Calu3 (cell line): ENCODE measurements at regions not wholly inside any gene's neighbourhood (a gene's known extent, or its start where the extent isn't known, plus 50 kb on each side); places are given as distances from the start of the nearest gene placed in this dataset.
"Not testable (repeated sequence)": the region's sequence is repeated elsewhere in the genome, so short reads cannot be mapped to it uniquely, and the experiment has no call there.

Experiments used
- BruUV-seq: library from RNA; stranded (reverse); fragments of 400-500 nt; replicated peaks from 2 replicates; lab custom pipeline; 2021; lab: Mats Ljungman, UMichigan
- CTCF ChIA-PET: fragments of 300-600 bp; sonication (Branson Sonifier 250); formaldehyde crosslinking; loops from one replicate; lab custom pipeline; 2022; ENCODE audit warnings: antibody characterized with exemption; lab: Charles Lee
- DNase-seq: peaks from one replicate; pipeline ENCODE4 v3.0.0; 2022
- H3K27ac Mint-ChIP-seq: one replicate; pipeline ENCODE4 v1.8.0; 2022; ENCODE audit warnings: mixed read lengths; ENCODE audit not compliant: unreplicated experiment
- H3K27me3 Mint-ChIP-seq: one replicate; pipeline ENCODE4 v1.8.0; 2022; ENCODE audit warnings: mixed read lengths; ENCODE audit not compliant: unreplicated experiment
- H3K36me3 Mint-ChIP-seq: one replicate; pipeline ENCODE4 v1.8.0; 2022; ENCODE audit warnings: mild to moderate bottlenecking, moderate library complexity, mixed read lengths; ENCODE audit not compliant: insufficient read depth, unreplicated experiment
- H3K4me1 Mint-ChIP-seq: one replicate; pipeline ENCODE4 v1.8.0; 2022; ENCODE audit warnings: mild to moderate bottlenecking, low read depth, mixed read lengths; ENCODE audit not compliant: unreplicated experiment
- H3K4me3 Mint-ChIP-seq: one replicate; pipeline ENCODE4 v1.8.0; 2022; ENCODE audit warnings: mild to moderate bottlenecking, low read depth, moderate library complexity, mixed read lengths; ENCODE audit not compliant: unreplicated experiment
- H3K9me3 Mint-ChIP-seq: one replicate; pipeline ENCODE4 v1.8.0; 2022; ENCODE audit warnings: low read depth, mixed read lengths; ENCODE audit not compliant: unreplicated experiment
- CTCF ChIP-seq: fragments of 200-600 bp; IDR thresholded peaks from one replicate; pipeline ENCODE4 v1.8.0; 2022; ENCODE audit warnings: antibody characterized with exemption; ENCODE audit not compliant: unreplicated experiment
- intact Hi-C: fragments of 100-400 bp; cut with micrococcal nuclease; formaldehyde crosslinking; loops from one replicate; pipeline ENCODE4 v1.10.0; 2022; ENCODE audit not compliant: unreplicated experiment

GRCh38 chr5:166282939-166283338, 2008.5 kb upstream of the WWC1 start:
- intact Hi-C loops = no loop called here
- H3K27me3 Mint-ChIP-seq = no peaks in the 10 kb centered on the region
- no peaks in the 10 kb centered on the region for H3K4me1 Mint-ChIP-seq
- no TSS peak for BruUV-seq
- no peak overlapping the region for H3K27ac Mint-ChIP-seq
- no peak for DNase-seq
- H3K36me3 Mint-ChIP-seq = no peaks in the 10 kb centered on the region
- CTCF ChIA-PET = no interaction called here
- peaks cover 6% of the 10 kb centered on the region for H3K9me3 Mint-ChIP-seq
- TF ChIP-seq CTCF = no peak
- no peak overlapping the region for H3K4me3 Mint-ChIP-seq

GRCh38 chr5:166285361-166285760, 2006.1 kb upstream of the WWC1 start:
- H3K27me3 Mint-ChIP-seq = no peaks in the 10 kb centered on the region
- H3K27ac Mint-ChIP-seq = no peak overlapping the region
- H3K9me3 Mint-ChIP-seq = peaks cover 10% of the 10 kb centered on the region
- intact Hi-C loops = loop anchor here (2.0 kb wide), 1 partner anchor 27 kb away; no protein-coding TSS in a partner anchor
- no TSS peak for BruUV-seq
- CTCF ChIA-PET = no interaction called here
- no peak for DNase-seq
- TF ChIP-seq CTCF = no peak
- H3K4me3 Mint-ChIP-seq = no peak overlapping the region
- no peaks in the 10 kb centered on the region for H3K36me3 Mint-ChIP-seq
- no peaks in the 10 kb centered on the region for H3K4me1 Mint-ChIP-seq

GRCh38 chr5:166286832-166287231, 2004.6 kb upstream of the WWC1 start:
- intact Hi-C loops = no loop called here
- H3K9me3 Mint-ChIP-seq = peaks cover 9% of the 10 kb centered on the region
- H3K4me1 Mint-ChIP-seq = no peaks in the 10 kb centered on the region
- no peak overlapping the region for H3K27ac Mint-ChIP-seq
- no peaks in the 10 kb centered on the region for H3K36me3 Mint-ChIP-seq
- no peak for DNase-seq
- no peak for TF ChIP-seq CTCF
- H3K27me3 Mint-ChIP-seq = no peaks in the 10 kb centered on the region
- CTCF ChIA-PET = no interaction called here
- no TSS peak for BruUV-seq
- no peak overlapping the region for H3K4me3 Mint-ChIP-seq

- no peak for TF ChIP-seq CTCF
- intact Hi-C loops = no loop called here
- DNase-seq = no peak
- CTCF ChIA-PET = no interaction called here
- no peaks in the 10 kb centered on the region for H3K36me3 Mint-ChIP-seq
- H3K9me3 Mint-ChIP-seq = peaks cover 8% of the 10 kb centered on the region
- H3K27ac Mint-ChIP-seq = no peak overlapping the region
- no peaks in the 10 kb centered on the region for H3K4me1 Mint-ChIP-seq
- no peaks in the 10 kb centered on the region for H3K27me3 Mint-ChIP-seq
- no TSS peak for BruUV-seq
- H3K4me3 Mint-ChIP-seq = no peak overlapping the region
Observed at GRCh38 chr5:166287866-166288265, 2003.6 kb upstream of the WWC1 start.

GRCh38 chr5:166291800-166292199, 1999.6 kb upstream of the WWC1 start:
- H3K36me3 Mint-ChIP-seq, H3K9me3 Mint-ChIP-seq, intact Hi-C loops, BruUV-seq, H3K27me3 Mint-ChIP-seq, DNase-seq, H3K27ac Mint-ChIP-seq, CTCF ChIA-PET, H3K4me1 Mint-ChIP-seq, H3K4me3 Mint-ChIP-seq: not testable (repeated sequence)
